H4 (cell line): ENCODE measurements at regions not wholly inside any gene's neighbourhood (a gene's known extent, or its start where the extent isn't known, plus 50 kb on each side); places are given as distances from the start of the nearest gene placed in this dataset.
"Not testable (repeated sequence)": the region's sequence is repeated elsewhere in the genome, so short reads cannot be mapped to it uniquely, and the experiment has no call there.

ENCODE experiments used
- DNase-seq: peaks from one replicate; pipeline ENCODE4 v3.0.0-alpha.2; 2015; ENCODE audit warnings: low spot score

- no peak for DNase-seq
These were observed 240.8 kb upstream of the TOX3 start for GRCh38 chr16:52787709-52788108.

GRCh38 chr16:52786091-52786490 lies 239.1 kb upstream of the TOX3 start:
- peak; percentile 6 for DNase-seq

- no peak for DNase-seq
These were observed 238.7 kb upstream of the TOX3 start for GRCh38 chr16:52785653-52786052.

GRCh38 chr16:52783616-52784015 lies 236.7 kb upstream of the TOX3 start:
- DNase-seq = no peak

GRCh38 chr16:52781005-52781630 lies 234.2 kb upstream of the TOX3 start:
- no peak for DNase-seq

- DNase-seq = no peak
These were observed 226.1 kb upstream of the TOX3 start for GRCh38 chr16:52773026-52773425.

GRCh38 chr16:52770828-52771227 lies 223.9 kb upstream of the TOX3 start:
- DNase-seq = no peak

GRCh38 chr16:52758473-52758855 lies 211.5 kb upstream of the TOX3 start:
- no peak for DNase-seq

- no peak for DNase-seq
These were observed 211.0 kb upstream of the TOX3 start for GRCh38 chr16:52757746-52758472.

- DNase-seq = no peak
These were observed 210.0 kb upstream of the TOX3 start for GRCh38 chr16:52756812-52757517.

- DNase-seq = no peak
These were observed 208.5 kb upstream of the TOX3 start for GRCh38 chr16:52755396-52755795.

- DNase-seq = no peak
These were observed 204.1 kb upstream of the TOX3 start for GRCh38 chr16:52751035-52751434.

- DNase-seq = no peak
These were observed 201.8 kb upstream of the TOX3 start for GRCh38 chr16:52748741-52749140.

GRCh38 chr16:52747088-52747595 lies 200.2 kb upstream of the TOX3 start:
- no peak for DNase-seq

- no peak for DNase-seq
These were observed 196.8 kb upstream of the TOX3 start for GRCh38 chr16:52743707-52744106.

GRCh38 chr16:52742608-52743170 lies 195.7 kb upstream of the TOX3 start:
- DNase-seq = no peak

GRCh38 chr16:52742052-52742451 lies 195.1 kb upstream of the TOX3 start:
- DNase-seq = no peak

- no peak for DNase-seq
These were observed 194.4 kb upstream of the TOX3 start for GRCh38 chr16:52741351-52741750.

GRCh38 chr16:52740766-52741165 lies 193.8 kb upstream of the TOX3 start:
- no peak for DNase-seq

- no peak for DNase-seq
These were observed 193.4 kb upstream of the TOX3 start for GRCh38 chr16:52740333-52740732.

- not testable (repeated sequence) for DNase-seq
These were observed 192.0 kb upstream of the TOX3 start for GRCh38 chr16:52738992-52739391.

- DNase-seq = no peak
These were observed 184.4 kb upstream of the TOX3 start for GRCh38 chr16:52731219-52731875.
